ENCODE measurements at regions not wholly inside any gene's neighbourhood (a gene's known extent, or its start where the extent isn't known, plus 50 kb on each side); places are given as distances from the start of the nearest gene placed in this dataset.

- DNase-seq, result no peak
Observed at GRCh38 chr11:119520400-119520799, 97.4 kb upstream of the THY1 start.

DNA sequence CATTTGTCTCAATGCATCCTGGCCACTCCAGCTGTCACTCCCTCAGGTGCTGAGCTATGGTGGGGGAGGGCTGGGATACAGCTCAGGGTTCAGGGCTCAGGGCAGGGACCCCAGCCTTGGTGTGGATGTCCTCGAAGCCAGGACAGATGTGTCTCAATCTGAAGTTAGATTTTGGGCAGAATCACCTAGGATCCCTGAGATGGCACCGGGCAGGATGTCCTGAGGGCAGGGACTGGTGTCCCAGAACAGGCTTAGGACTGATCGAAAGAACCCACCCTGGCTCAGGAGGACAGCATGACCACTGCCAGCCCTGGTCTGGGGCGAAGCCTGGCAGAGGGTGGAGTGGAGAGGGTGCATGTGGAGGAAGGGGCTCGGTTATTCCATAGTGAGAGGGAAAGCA, 96.8 kb upstream of the THY1 start:
- no peak for DNase-seq

DNA sequence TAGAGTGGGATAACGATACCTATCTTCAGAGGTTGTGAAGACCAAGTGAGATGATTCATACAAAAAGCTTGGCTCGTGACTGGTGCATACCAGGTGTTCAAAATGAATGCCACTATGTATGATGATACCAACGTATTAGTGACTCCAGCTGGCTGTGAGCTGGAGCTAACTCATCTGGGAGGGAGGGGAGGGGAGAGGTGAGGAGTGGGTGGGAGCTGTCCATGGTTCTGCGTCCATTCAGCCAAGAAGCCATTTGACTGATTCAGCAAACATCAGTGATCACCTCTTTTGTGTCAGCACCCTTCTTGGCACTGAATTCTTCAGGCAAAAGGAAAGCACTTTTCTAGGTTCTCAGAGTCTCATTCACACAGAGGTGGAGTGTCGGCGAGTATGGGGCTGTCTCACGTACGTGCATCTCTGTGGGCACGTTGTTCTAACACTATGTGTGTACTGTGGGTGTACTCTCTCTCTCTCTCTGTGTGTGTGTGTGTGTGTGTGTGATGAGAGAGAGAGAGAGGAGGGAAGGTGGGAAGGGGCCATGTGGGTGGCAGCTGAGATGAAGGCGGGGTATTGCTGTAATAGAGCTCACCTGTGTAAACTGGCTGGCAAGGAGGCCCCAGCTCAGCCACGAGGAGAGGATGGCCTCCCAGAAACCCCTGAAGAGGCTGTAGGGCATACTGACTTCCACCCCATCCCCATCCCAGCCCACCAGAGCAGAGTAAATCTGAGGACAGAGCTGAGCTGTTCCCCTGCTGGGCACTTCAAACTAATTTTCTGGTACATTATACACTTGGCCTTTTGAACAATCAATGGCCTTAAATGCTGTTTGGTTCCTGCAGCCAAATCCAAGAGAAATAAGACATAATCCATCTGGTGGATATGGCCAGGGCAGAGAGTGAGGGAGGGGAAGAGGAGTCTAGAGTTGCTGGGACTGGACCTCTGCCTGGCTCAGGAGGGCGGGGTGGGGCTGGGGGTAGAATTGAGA, 96.1 kb upstream of the THY1 start:
- DNase-seq, result no peak

GRCh38 chr11:119515771-119516400, 92.9 kb upstream of the THY1 start:
- no peak for DNase-seq

DNA sequence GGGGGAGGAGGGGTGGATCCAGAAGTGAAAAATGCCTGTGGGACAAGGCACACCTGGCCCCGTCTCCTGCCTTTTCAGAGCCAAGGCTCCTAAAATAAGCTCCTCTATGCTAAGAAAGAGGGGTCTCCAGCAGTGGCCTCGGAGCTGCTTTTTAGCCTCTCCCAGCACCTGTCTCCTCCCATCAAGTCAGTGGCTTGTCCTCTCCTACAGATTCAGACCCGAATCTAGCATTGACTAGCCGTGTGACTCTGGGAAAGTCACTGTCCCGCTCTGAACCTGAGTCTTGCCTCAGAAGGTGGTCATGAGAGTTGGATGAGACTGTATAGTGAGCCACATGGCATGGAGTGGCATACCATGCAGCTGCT, 90.8 kb upstream of the THY1 start:
- DNase-seq, result no peak

DNA sequence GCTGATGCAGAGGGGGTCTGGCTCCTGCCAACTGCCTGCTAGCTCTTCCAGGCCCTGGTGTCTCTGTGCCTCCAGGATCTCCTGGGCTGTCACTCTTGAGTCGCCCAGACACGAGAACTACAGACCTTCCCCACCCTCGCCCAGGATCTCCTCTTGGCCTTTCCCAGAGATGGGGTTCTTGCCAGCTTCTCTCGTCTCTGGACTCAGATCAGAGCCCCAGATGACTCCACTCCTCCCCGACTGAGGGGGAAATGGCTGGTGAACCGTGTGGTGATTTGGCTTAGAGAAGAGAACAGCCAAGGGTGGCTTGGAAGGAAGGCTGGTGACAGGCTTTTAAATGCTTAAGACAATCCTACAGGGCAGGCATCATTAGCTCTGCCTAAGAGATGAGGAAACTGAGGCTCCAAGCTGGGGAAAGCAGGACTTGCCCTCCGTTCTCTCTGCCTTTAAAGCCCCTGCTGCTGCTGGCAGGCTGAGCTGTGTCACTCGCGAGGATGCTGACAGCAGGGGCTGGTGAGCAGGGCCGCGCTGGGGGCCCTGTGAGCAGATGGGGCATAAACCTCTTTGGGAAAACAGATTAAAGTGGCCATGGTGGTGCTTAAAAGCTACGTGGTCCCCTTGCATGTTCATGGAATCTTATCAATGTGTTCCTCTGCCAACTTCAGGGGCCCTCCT, 90.3 kb upstream of the THY1 start:
- peak in 1 of 14 donors; percentile 76 for DNase-seq

DNA sequence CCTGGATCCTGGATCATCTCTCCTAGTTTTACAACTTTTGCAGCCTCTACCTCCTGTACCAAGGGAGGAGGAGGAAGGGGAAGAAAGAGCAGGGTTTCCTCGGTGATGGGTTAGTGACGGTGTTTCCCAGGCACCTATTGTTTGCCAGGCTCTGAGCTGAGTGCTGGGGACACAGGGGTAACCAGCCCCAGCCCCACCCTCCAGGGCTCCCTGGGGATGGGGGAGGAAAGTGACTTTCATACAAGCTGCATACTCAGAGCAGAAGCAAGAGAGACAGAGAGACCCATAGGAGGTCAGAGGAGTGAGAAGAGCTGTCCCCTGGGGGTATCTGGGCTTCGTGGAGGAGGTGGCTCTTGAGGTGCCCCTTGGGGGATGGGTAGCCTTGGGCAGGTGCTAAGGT, 89.4 kb upstream of the THY1 start:
- DNase-seq, result no peak

- no peak for DNase-seq
Observed at GRCh38 chr11:119511614-119512306, 88.8 kb upstream of the THY1 start.

GRCh38 chr11:119509969-119510401, 87.0 kb upstream of the THY1 start:
- DNase-seq, result no peak

DNA sequence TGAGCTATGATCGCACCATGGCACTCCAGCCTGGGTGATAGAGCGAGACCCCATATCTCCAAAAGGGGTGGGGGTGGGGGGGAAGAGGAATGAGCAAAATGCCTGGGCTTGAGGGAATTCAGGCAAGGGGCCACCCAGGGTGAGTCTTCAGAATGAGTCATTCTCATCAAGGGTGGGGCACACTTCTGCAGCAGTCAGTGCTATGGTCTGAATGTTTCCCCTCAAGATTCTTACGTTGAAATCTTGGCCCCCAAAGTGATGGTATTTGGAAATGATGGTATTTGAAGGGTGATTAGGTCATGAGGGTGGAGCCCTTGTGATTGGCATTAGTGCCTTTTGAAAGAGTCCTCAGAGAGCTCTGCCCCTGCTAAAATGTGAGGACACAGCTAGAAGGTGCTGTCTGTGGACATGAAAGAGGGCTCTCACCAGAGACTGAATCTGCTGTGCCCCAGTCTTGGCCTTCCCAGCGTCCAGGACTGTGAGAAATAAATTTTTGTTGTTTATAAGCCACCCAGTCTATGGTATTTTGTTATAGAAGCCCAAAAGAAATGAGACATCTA, 86.4 kb upstream of the THY1 start:
- DNase-seq, result no peak

GRCh38 chr11:119506436-119506835, 83.5 kb upstream of the THY1 start:
- DNase-seq, result no peak

DNA sequence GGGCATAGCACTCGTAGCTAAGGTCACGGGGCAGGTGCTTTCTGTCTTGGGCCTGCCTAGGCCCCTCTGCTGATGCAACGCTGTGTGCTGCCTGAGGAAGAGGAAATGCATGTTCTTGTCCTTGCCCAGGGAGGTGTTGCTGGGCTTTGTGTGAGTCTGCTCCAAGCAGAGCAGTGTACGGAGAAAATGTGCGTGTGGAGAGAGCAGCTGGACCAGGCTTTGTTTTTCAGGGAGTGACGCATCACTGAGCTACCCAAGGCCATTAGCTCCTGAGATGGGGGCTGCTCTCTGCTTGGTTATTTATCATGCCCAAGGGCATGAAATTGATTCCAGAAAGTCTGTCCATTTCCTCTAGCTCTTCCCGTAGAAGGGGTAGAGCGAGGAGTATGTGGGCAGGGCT, 82.9 kb upstream of the THY1 start:
- no peak for DNase-seq

GRCh38 chr11:119505071-119505470, 82.1 kb upstream of the THY1 start:
- DNase-seq, result no peak

- no peak for DNase-seq
Observed at GRCh38 chr11:119504371-119504770, 81.4 kb upstream of the THY1 start.

DNA sequence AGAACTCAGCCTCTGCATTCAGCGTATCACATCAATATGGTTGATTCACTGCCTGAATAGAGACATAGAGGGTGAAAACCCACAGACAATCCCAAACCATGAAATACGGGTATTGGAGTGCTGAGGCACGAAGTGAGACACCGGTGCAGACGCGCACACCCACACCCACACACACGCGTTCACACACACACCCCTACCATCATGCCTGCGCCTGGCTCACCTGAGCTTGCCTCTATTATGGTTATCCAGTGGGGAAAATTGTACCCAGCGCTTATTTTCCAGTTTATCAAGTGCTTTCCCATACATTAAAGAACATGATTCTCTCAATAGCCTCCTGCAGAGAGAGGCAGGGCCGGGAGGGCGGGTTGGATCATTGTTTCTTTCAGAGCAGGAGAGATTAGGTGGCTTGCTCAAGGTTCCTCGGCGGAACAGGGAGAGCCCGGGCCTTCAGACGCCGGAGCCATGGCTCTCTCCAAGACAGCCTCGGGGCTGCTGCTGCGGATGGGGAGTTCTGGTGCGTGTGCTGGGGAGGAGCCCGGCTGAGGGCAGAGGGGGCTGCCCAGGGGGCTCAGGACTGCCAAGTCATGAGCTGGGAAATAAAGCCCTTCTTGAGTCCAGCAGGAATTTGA, 78.9 kb upstream of the THY1 start:
- no peak for DNase-seq

- DNase-seq, result no peak
Observed at GRCh38 chr11:119497717-119498116, 74.7 kb upstream of the THY1 start.

GRCh38 chr11:119496997-119497396, 74.0 kb upstream of the THY1 start:
- DNase-seq, result no peak

DNA sequence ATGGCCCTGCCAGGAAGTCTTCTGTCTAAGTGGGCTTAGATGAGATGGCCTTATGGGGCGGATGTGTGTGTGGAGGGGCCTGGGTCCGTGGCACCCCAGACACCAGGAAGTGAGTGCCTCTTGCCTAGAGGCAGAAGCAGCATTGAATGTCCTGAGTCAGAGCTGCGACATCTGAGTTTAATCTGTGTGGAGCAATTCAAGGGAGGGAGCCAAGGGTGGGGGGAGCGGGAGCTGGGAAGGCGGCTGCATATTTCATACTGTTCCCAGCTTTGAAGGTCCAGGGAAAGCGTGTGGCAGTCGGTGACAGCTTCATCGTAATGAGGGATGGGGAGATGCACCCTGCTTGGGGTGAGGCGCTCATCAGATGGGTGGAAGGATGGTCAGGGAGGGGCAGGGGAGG, 73.5 kb upstream of the THY1 start:
- no peak for DNase-seq

- DNase-seq, result no peak
Observed at GRCh38 chr11:119493712-119494111, 70.7 kb upstream of the THY1 start.

GRCh38 chr11:119491753-119492510, 69.0 kb upstream of the THY1 start:
- DNase-seq, result no peak

Data from C1 segment of cervical spinal cord (tissue), 14 donors.